Fibroblast of lung (primary cell): ENCODE measurements at regions not wholly inside any gene's neighbourhood (a gene's known extent, or its start where the extent isn't known, plus 50 kb on each side); places are given as distances from the start of the nearest gene placed in this dataset.

Experiments used
- DNase-seq, 2 donors: peaks; one replicate each; pipeline versions ENCODE4 v3.0.0 to v3.0.0-alpha.2; 2010; ENCODE audit warnings: low read depth in 2 of 2
- H2AFZ ChIP-seq: 2 replicates; pipeline ENCODE4 v1.5.1; 2012; ENCODE audit warnings: low read length, control low read depth, inconsistent platforms
- H3K27ac ChIP-seq: 2 replicates; pipeline ENCODE4 v1.5.1; 2011; ENCODE audit warnings: low read length, control low read depth; ENCODE audit not compliant: insufficient read depth
- H3K27me3 ChIP-seq: 2 replicates; pipeline ENCODE4 v1.5.1; 2011; ENCODE audit warnings: mild to moderate bottlenecking, low read length; ENCODE audit not compliant: control insufficient read depth, insufficient read depth
- H3K36me3 ChIP-seq: 2 replicates; pipeline ENCODE4 v1.5.1; 2011; ENCODE audit warnings: low read length; ENCODE audit not compliant: control insufficient read depth, insufficient read depth
- H3K4me1 ChIP-seq: 2 replicates; pipeline ENCODE4 v1.5.1; 2011; ENCODE audit warnings: low read length; ENCODE audit not compliant: control insufficient read depth, insufficient read depth; ENCODE audit errors: extremely low read depth
- H3K4me2 ChIP-seq: 2 replicates; pipeline ENCODE4 v1.5.1; 2011; ENCODE audit warnings: low read length, control low read depth; ENCODE audit not compliant: insufficient read depth; ENCODE audit errors: extremely low read depth
- H3K4me3 ChIP-seq, 4 experiments: fragments of 200-600 bp in 1 of 4; sonication (generic) in 1 of 4; replicated peaks in 1 of 4; 2 replicates each; pipeline ENCODE4 v1.5.1; 2011 to 2016; ENCODE audit warnings: low read length in 4 of 4, low read depth in 3 of 4, mild to moderate bottlenecking in 3 of 4, control low read depth in 2 of 4, inconsistent platforms in 1 of 4, mixed read lengths in 1 of 4; ENCODE audit not compliant: insufficient read depth in 1 of 4; ENCODE audit errors: control extremely low read depth in 1 of 4
- H3K79me2 ChIP-seq: 2 replicates; pipeline ENCODE4 v1.5.1; 2012; ENCODE audit warnings: mild to moderate bottlenecking, low read length, inconsistent platforms; ENCODE audit not compliant: control insufficient read depth, insufficient read depth
- H3K9ac ChIP-seq: 2 replicates; pipeline ENCODE4 v1.5.1; 2011; ENCODE audit warnings: mild to moderate bottlenecking, low read length, control low read depth; ENCODE audit not compliant: insufficient read depth
- H3K9me3 ChIP-seq: 2 replicates; pipeline ENCODE4 v1.5.1; 2012; ENCODE audit warnings: low read depth, low read length; ENCODE audit not compliant: control insufficient read depth, insufficient read depth
- H4K20me1 ChIP-seq: 2 replicates; pipeline ENCODE4 v1.5.1; 2011; ENCODE audit warnings: low read length; ENCODE audit not compliant: control insufficient read depth, insufficient read depth; ENCODE audit errors: extremely low read depth
- EZH2 ChIP-seq: IDR thresholded peaks from 2 replicates; pipeline ENCODE4 v1.5.1; 2012; ENCODE audit warnings: low read length, control low read depth, mild to moderate bottlenecking; ENCODE audit errors: missing control alignments
- TF ChIP-seq, protein P1 (sequence below), 2 donors: IDR thresholded peaks in 1 of 2; conservative IDR thresholded peaks in 1 of 2; 1 replicate in 1 of 2; 2 replicates in 1 of 2; pipeline ENCODE4 v1.5.1; 2011 to 2012; ENCODE audit warnings: low read length in 2 of 2, control low read depth in 1 of 2, inconsistent platforms in 1 of 2, low read depth in 1 of 2, mild to moderate bottlenecking in 1 of 2

DNA sequence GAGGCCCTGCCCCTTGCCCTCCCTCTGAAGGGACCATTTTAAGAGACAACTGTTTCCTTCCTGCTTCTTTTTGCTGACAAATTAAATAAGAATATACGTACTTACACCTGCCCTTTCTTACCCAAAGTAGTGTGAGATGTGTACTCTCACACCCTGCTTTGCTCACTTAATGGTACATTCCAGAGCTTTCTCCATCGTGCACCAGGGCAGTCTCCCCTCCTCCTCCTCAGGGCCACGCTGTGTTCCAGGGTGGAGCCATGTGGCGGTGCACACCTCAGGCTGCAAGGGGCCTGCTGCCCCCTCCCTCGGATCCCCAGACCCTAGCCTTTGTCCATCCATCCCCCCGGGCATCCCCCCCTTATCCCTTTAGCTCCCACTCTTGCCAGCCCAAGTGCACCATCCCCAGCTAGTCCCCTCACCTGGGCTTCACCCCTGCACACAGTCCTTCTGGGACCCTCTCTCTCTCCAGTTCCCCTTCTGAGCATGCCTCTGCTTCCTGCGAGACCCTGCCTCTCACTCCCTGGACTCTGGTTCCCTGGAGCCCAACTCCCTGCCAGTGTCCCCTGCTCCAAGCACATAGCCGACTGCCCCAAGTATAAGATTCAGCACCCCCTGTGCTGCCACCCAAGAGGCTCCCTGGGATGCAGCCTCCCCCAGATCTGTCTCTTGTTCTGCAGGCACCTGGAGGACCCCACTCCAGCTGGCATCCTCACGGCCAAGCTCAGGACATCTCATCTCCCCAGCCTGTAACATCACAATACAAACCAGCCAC lies 89.5 kb upstream of the IQSEC1 start:
- DNase-seq, result no peak
- no peaks in the 10 kb centered on the region for H3K36me3 ChIP-seq
- no peak overlapping the region for H3K27ac ChIP-seq
- no peak overlapping the region for H3K4me3 ChIP-seq
- no peak overlapping the region for H2AFZ ChIP-seq
- H3K9me3 ChIP-seq, result no peaks in the 10 kb centered on the region
- no peak for TF ChIP-seq EZH2
- TF ChIP-seq, protein P1, sequence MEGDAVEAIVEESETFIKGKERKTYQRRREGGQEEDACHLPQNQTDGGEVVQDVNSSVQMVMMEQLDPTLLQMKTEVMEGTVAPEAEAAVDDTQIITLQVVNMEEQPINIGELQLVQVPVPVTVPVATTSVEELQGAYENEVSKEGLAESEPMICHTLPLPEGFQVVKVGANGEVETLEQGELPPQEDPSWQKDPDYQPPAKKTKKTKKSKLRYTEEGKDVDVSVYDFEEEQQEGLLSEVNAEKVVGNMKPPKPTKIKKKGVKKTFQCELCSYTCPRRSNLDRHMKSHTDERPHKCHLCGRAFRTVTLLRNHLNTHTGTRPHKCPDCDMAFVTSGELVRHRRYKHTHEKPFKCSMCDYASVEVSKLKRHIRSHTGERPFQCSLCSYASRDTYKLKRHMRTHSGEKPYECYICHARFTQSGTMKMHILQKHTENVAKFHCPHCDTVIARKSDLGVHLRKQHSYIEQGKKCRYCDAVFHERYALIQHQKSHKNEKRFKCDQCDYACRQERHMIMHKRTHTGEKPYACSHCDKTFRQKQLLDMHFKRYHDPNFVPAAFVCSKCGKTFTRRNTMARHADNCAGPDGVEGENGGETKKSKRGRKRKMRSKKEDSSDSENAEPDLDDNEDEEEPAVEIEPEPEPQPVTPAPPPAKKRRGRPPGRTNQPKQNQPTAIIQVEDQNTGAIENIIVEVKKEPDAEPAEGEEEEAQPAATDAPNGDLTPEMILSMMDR (conservative IDR thresholded peaks at IDR 0.05 in 1 of 2, IDR thresholded peaks at IDR 0.05 in 1 of 2; ENCODE audit: low read depth in 1 of 2, low read length in 2 of 2), result no peak
- no peaks in the 10 kb centered on the region for H3K27me3 ChIP-seq
- H3K9ac ChIP-seq, result no peak overlapping the region
- no peaks in the 10 kb centered on the region for H4K20me1 ChIP-seq
- H3K4me2 ChIP-seq, result no peak overlapping the region
- H3K79me2 ChIP-seq, result no peaks in the 10 kb centered on the region
- no peaks in the 10 kb centered on the region for H3K4me1 ChIP-seq

DNA sequence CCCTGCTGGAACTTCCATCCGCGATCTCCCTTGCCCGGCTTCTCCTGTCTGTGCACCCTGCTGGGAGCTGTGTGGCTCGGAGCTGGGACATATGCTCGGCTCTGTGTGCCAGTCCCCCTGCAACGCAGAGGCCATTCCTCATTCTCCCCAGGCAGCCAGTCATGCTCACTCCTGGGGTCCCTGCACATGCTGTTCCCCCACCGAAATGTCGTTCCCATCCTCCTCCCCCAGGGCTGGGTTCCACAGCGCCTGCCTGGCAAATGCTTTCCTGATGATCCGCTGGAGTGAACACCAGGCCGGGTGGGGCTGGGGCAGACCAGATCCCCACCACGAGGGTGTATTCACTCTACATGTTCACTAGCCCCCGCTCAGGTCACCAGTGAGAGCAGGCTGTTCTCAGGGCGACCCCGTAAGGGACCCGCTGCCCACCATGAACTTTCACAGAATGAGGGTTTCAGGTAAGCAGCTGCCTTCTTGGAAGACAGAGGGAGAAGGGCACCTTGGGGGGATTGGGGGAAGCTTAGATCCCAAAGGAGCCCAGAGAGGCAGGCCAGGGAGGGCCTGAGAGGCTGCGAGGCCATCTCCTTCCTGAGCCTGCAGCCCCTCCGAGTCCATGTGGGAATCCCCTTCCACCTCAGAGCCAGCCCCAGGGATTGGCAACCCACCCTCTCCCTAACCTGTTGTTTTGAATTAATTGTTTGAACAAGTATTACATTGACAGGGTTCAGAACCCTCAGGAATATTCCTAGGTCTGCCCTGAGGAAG lies 88.7 kb upstream of the IQSEC1 start:
- H2AFZ ChIP-seq, result no peak overlapping the region
- TF ChIP-seq EZH2, result no peak
- TF ChIP-seq, protein P1 (conservative IDR thresholded peaks at IDR 0.05 in 1 of 2, IDR thresholded peaks at IDR 0.05 in 1 of 2; ENCODE audit: low read depth in 1 of 2, low read length in 2 of 2), result no peak
- no peak for DNase-seq

DNA sequence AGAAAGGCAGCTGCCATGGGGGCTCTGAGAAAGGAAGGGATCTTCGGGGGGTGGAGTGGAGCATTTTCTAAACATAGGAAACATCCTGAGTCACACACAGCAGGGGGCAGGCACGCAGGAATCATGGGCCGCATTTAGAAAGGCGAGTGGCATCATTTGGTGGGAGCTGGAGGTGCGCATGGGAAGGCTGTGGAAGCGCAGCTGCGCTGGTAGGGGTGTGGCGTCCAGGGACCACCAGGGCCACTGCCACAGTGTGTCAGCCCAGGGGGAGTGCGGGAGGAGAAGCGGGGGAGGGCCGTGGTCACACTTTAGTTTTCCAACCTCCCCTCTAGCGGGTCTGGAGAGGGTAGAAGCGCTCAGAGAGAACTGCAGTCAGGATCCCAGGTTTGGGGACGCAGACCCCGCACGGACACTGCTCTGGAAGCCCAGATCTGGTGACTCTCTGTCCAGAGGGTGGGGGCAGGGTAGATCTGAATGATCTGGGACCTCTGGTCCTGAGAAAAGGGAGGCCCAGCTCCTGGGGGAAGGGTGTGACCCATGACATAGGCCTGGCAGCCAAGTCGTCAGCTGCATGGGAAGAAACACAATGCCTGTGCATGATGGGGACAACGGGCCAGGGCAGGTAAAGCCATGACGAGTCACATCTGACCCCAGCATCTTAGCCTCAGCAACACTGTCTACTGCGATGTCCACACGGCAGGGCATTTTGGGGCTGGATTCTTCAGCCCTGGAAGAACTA lies 88.0 kb upstream of the IQSEC1 start:
- H2AFZ ChIP-seq, result no peak overlapping the region
- H3K27me3 ChIP-seq, result no peaks in the 10 kb centered on the region
- H3K4me1 ChIP-seq, result no peaks in the 10 kb centered on the region
- no peak overlapping the region for H3K4me2 ChIP-seq
- TF ChIP-seq, protein P1 (conservative IDR thresholded peaks at IDR 0.05 in 1 of 2, IDR thresholded peaks at IDR 0.05 in 1 of 2; ENCODE audit: low read depth in 1 of 2, low read length in 2 of 2), result no peak
- DNase-seq, result no peak
- no peaks in the 10 kb centered on the region for H4K20me1 ChIP-seq
- no peaks in the 10 kb centered on the region for H3K79me2 ChIP-seq
- no peak overlapping the region for H3K27ac ChIP-seq
- H3K9me3 ChIP-seq, result no peaks in the 10 kb centered on the region
- no peak overlapping the region for H3K9ac ChIP-seq
- H3K36me3 ChIP-seq, result no peaks in the 10 kb centered on the region
- no peak overlapping the region for H3K4me3 ChIP-seq

More for the DNA sequence above, 88.7 kb upstream of the IQSEC1 start:
- H3K4me2 ChIP-seq, result no peak overlapping the region
- no peak overlapping the region for H3K4me3 ChIP-seq
- no peaks in the 10 kb centered on the region for H3K27me3 ChIP-seq
- H3K9me3 ChIP-seq, result no peaks in the 10 kb centered on the region
- no peak overlapping the region for H3K9ac ChIP-seq
- no peaks in the 10 kb centered on the region for H3K4me1 ChIP-seq
- H3K27ac ChIP-seq, result no peak overlapping the region
- H3K79me2 ChIP-seq, result no peaks in the 10 kb centered on the region
- H3K36me3 ChIP-seq, result no peaks in the 10 kb centered on the region
- no peaks in the 10 kb centered on the region for H4K20me1 ChIP-seq
